Ishikawa (cell line): ENCODE measurements at regions not wholly inside any gene's neighbourhood (a gene's known extent, or its start where the extent isn't known, plus 50 kb on each side); places are given as distances from the start of the nearest gene placed in this dataset.

Experiments used
- CEBPB ChIP-seq: IDR thresholded peaks from 2 replicates; pipeline ENCODE4 v1.6.1; 2012
- EP300 ChIP-seq: IDR thresholded peaks from 2 replicates; pipeline ENCODE4 v1.6.1; 2012; ENCODE audit warnings: borderline replicate concordance
- FOXM1 ChIP-seq: IDR thresholded peaks from 2 replicates; pipeline ENCODE4 v1.6.1; 2012; ENCODE audit warnings: low read depth, borderline replicate concordance
- NFIC ChIP-seq: IDR thresholded peaks from 2 replicates; pipeline ENCODE4 v1.6.1; 2012
- REST ChIP-seq: IDR thresholded peaks from 2 replicates; pipeline ENCODE4 v1.6.1; 2012; ENCODE audit warnings: low read depth, mild to moderate bottlenecking
- TEAD4 ChIP-seq: IDR thresholded peaks from 2 replicates; pipeline ENCODE4 v1.6.1; 2012
- YY1 ChIP-seq: IDR thresholded peaks from 2 replicates; pipeline ENCODE4 v1.6.1; 2012; ENCODE audit warnings: low read depth
- ZBTB7A ChIP-seq: IDR thresholded peaks from 2 replicates; pipeline ENCODE4 v1.6.1; 2012; ENCODE audit warnings: low read depth

GRCh38 chr18:56238576-56238975 lies 399.8 kb downstream of the TXNL1 start:
- no peak for TF ChIP-seq REST
- no peak for TF ChIP-seq NFIC
- no peak for TF ChIP-seq ZBTB7A
- no peak for TF ChIP-seq FOXM1
- TF ChIP-seq TEAD4 = no peak
- TF ChIP-seq YY1 = no peak
- TF ChIP-seq CEBPB = no peak
- TF ChIP-seq EP300 = no peak
